Neural cell (in vitro differentiated cells): ENCODE measurements at regions not wholly inside any gene's neighbourhood (a gene's known extent, or its start where the extent isn't known, plus 50 kb on each side); places are given as distances from the start of the nearest gene placed in this dataset.

ENCODE experiments used
- CTCF ChIP-seq: fragments of 450-650 bp; IDR thresholded peaks from 2 replicates; pipeline ENCODE4 v1.5.1; 2014; ENCODE audit warnings: antibody characterized with exemption, mild to moderate bottlenecking, moderate library complexity; ENCODE audit not compliant: poor library complexity, severe bottlenecking
- EP300 ChIP-seq: fragments of 450-650 bp; conservative IDR thresholded peaks from 2 replicates; pipeline ENCODE4 v1.6.1; 2014; ENCODE audit warnings: antibody characterized with exemption, mild to moderate bottlenecking, moderate library complexity; ENCODE audit not compliant: poor library complexity, severe bottlenecking
- EZH2 ChIP-seq: fragments of 200-600, 300-800 bp; shearing (Covaris generic), sonication (generic); IDR thresholded peaks from 2 replicates; pipeline ENCODE4 v1.6.1; 2014; ENCODE audit warnings: antibody characterized with exemption, low read length, borderline replicate concordance, mild to moderate bottlenecking; ENCODE audit not compliant: insufficient read depth, poor library complexity, severe bottlenecking
- MXI1 ChIP-seq: fragments of 450-650 bp; conservative IDR thresholded peaks from 2 replicates; pipeline ENCODE4 v1.6.1; 2014; ENCODE audit warnings: antibody characterized with exemption, mild to moderate bottlenecking; ENCODE audit not compliant: poor library complexity, severe bottlenecking
- POLR2AphosphoS5 ChIP-seq: IDR thresholded peaks from 2 replicates; pipeline ENCODE4 v1.6.1; 2012
- RAD21 ChIP-seq: fragments of 450-650 bp; conservative IDR thresholded peaks from 2 replicates; pipeline ENCODE4 v1.6.1; 2014; ENCODE audit warnings: antibody characterized with exemption, mild to moderate bottlenecking, moderate library complexity
- TAF1 ChIP-seq: IDR thresholded peaks from 2 replicates; pipeline ENCODE4 v1.6.1; 2012; ENCODE audit warnings: low read depth

- no peak for TF ChIP-seq CTCF
- no peak for TF ChIP-seq RAD21
- TF ChIP-seq EP300 = no peak
- TF ChIP-seq POLR2AphosphoS5 = no peak
- TF ChIP-seq TAF1 = no peak
- no peak for TF ChIP-seq EZH2
- TF ChIP-seq MXI1 = no peak
Observed at GRCh38 chr17:34493917-34494316, 85.5 kb upstream of the TMEM132E start.
